Fibroblast of pulmonary artery (primary cell): ENCODE measurements at regions not wholly inside any gene's neighbourhood (a gene's known extent, or its start where the extent isn't known, plus 50 kb on each side); places are given as distances from the start of the nearest gene placed in this dataset.

Experiments
- DNase-seq: peaks from one replicate; pipeline ENCODE4 v3.0.0-alpha.2; 2010; ENCODE audit warnings: low read depth
- H3K4me3 ChIP-seq: replicated peaks from 2 replicates; pipeline ENCODE4 v1.5.1; 2011; ENCODE audit warnings: low read depth, mild to moderate bottlenecking, control low read depth, low read length, moderate library complexity
- CTCF ChIP-seq: IDR thresholded peaks from 2 replicates; pipeline ENCODE4 v1.5.1; 2011; ENCODE audit warnings: mild to moderate bottlenecking, control low read depth, low read length, inconsistent platforms; ENCODE audit errors: missing control alignments

- TF ChIP-seq CTCF: no peak
- DNase-seq: no peak
- no peak overlapping the region for H3K4me3 ChIP-seq
Measured at GRCh38 chr10:6763423-6763822, 183.3 kb upstream of the PRKCQ start.

GRCh38 chr10:6763001-6763400 is 182.9 kb upstream of the PRKCQ start:
- no peak for TF ChIP-seq CTCF
- H3K4me3 ChIP-seq: no peak overlapping the region
- no peak for DNase-seq

GRCh38 chr10:6759961-6760360 is 179.9 kb upstream of the PRKCQ start:
- no peak for TF ChIP-seq CTCF
- H3K4me3 ChIP-seq: no peak overlapping the region
- no peak for DNase-seq

- no peak overlapping the region for H3K4me3 ChIP-seq
- no peak for TF ChIP-seq CTCF
- no peak for DNase-seq
Measured at GRCh38 chr10:6757158-6757557, 177.1 kb upstream of the PRKCQ start.

GRCh38 chr10:6756716-6757115 is 176.6 kb upstream of the PRKCQ start:
- no peak for DNase-seq
- no peak overlapping the region for H3K4me3 ChIP-seq
- no peak for TF ChIP-seq CTCF

- peak; percentile 49 for DNase-seq
- TF ChIP-seq CTCF: no peak
Measured at GRCh38 chr10:6755781-6756460, 175.8 kb upstream of the PRKCQ start.

GRCh38 chr10:6753644-6754043 is 173.6 kb upstream of the PRKCQ start:
- TF ChIP-seq CTCF: no peak
- no peak for DNase-seq
- H3K4me3 ChIP-seq: no peak overlapping the region

More at GRCh38 chr10:6755781-6756460, 175.8 kb upstream of the PRKCQ start:
- H3K4me3 ChIP-seq: no peak overlapping the region
